ENCODE measurements at regions not wholly inside any gene's neighbourhood (a gene's known extent, or its start where the extent isn't known, plus 50 kb on each side); places are given as distances from the start of the nearest gene placed in this dataset.

DNA sequence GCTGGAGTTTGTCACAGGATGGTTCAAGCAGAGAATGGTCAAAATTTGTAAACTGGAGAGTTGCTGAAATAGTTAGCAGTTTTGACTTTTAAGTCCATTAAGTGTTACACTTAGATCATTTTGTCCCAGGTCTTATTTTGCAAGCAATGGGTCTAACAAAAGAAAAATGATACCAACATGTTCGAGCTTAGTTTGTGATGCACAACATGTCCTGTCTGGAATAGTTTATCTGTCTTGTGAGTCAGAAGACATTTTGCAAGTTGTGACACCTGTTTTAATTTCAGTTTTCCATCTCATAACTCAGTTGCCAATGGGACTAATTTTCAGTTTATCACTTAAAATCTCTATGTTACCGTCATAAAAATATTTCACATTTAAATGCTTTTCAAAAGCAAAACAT lies 929.8 kb downstream of the CDH18 start:
- TF ChIP-seq, protein P1, sequence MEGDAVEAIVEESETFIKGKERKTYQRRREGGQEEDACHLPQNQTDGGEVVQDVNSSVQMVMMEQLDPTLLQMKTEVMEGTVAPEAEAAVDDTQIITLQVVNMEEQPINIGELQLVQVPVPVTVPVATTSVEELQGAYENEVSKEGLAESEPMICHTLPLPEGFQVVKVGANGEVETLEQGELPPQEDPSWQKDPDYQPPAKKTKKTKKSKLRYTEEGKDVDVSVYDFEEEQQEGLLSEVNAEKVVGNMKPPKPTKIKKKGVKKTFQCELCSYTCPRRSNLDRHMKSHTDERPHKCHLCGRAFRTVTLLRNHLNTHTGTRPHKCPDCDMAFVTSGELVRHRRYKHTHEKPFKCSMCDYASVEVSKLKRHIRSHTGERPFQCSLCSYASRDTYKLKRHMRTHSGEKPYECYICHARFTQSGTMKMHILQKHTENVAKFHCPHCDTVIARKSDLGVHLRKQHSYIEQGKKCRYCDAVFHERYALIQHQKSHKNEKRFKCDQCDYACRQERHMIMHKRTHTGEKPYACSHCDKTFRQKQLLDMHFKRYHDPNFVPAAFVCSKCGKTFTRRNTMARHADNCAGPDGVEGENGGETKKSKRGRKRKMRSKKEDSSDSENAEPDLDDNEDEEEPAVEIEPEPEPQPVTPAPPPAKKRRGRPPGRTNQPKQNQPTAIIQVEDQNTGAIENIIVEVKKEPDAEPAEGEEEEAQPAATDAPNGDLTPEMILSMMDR (IDR thresholded peaks at IDR 0.05) = no peak
- TF ChIP-seq, protein P2, sequence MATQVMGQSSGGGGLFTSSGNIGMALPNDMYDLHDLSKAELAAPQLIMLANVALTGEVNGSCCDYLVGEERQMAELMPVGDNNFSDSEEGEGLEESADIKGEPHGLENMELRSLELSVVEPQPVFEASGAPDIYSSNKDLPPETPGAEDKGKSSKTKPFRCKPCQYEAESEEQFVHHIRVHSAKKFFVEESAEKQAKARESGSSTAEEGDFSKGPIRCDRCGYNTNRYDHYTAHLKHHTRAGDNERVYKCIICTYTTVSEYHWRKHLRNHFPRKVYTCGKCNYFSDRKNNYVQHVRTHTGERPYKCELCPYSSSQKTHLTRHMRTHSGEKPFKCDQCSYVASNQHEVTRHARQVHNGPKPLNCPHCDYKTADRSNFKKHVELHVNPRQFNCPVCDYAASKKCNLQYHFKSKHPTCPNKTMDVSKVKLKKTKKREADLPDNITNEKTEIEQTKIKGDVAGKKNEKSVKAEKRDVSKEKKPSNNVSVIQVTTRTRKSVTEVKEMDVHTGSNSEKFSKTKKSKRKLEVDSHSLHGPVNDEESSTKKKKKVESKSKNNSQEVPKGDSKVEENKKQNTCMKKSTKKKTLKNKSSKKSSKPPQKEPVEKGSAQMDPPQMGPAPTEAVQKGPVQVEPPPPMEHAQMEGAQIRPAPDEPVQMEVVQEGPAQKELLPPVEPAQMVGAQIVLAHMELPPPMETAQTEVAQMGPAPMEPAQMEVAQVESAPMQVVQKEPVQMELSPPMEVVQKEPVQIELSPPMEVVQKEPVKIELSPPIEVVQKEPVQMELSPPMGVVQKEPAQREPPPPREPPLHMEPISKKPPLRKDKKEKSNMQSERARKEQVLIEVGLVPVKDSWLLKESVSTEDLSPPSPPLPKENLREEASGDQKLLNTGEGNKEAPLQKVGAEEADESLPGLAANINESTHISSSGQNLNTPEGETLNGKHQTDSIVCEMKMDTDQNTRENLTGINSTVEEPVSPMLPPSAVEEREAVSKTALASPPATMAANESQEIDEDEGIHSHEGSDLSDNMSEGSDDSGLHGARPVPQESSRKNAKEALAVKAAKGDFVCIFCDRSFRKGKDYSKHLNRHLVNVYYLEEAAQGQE (IDR thresholded peaks at IDR 0.05; ENCODE audit: insufficient read depth in 1 of 2, low read depth in 2 of 2, low read length in 1 of 2) = no peak
